ENCODE measurements at regions not wholly inside any gene's neighbourhood (a gene's known extent, or its start where the extent isn't known, plus 50 kb on each side); places are given as distances from the start of the nearest gene placed in this dataset.

DNA sequence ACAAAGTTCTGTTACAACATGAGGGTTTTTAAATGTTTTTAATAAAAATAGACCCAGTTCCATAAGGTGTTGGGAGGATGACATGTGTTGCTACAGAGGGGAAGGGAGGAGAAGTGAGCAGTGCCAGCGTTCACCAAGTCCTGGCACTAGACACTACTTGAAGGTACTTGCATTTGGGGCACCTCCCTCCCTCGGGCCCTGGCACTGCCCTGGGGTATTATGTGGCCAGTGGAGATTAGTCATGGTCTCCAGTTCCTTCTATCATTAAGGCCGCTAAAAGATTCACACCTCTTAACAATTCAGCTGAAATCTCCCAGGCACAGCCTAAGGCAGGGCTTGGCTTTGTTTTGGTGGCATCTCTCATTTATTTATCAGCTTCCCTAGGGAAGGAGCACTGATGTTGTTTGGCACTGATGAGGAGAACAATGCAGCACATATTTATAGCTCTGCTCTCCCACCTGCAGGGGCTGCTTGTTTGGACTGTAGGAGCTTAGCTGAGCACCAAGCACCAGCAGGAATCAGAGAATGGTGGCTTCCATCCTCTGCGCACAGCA, 155.5 kb upstream of the NTF3 start:
- TF ChIP-seq, protein P1, sequence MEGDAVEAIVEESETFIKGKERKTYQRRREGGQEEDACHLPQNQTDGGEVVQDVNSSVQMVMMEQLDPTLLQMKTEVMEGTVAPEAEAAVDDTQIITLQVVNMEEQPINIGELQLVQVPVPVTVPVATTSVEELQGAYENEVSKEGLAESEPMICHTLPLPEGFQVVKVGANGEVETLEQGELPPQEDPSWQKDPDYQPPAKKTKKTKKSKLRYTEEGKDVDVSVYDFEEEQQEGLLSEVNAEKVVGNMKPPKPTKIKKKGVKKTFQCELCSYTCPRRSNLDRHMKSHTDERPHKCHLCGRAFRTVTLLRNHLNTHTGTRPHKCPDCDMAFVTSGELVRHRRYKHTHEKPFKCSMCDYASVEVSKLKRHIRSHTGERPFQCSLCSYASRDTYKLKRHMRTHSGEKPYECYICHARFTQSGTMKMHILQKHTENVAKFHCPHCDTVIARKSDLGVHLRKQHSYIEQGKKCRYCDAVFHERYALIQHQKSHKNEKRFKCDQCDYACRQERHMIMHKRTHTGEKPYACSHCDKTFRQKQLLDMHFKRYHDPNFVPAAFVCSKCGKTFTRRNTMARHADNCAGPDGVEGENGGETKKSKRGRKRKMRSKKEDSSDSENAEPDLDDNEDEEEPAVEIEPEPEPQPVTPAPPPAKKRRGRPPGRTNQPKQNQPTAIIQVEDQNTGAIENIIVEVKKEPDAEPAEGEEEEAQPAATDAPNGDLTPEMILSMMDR (IDR thresholded peaks at IDR 0.05; ENCODE audit: low read length): no peak
- no peak for TF ChIP-seq EZH2 (IDR thresholded peaks at IDR 0.05; ENCODE audit: borderline replicate concordance, low read length)
